Gastrocnemius medialis (tissue), 4 donors: ENCODE measurements at regions not wholly inside any gene's neighbourhood (a gene's known extent, or its start where the extent isn't known, plus 50 kb on each side); places are given as distances from the start of the nearest gene placed in this dataset.

Experiments
- ATAC-seq, 2 donors: fragments of 150-250 bp; one replicate each; pipeline ENCODE4 v1.9.1; 2016
- DNase-seq, 2 donors: peaks; one replicate each; pipeline ENCODE4 v3.0.0-alpha.2; 2019
- H3K27ac ChIP-seq, 4 donors: fragments of 200-600 bp; sonication (generic); 1 replicate in 1 of 4; 2 replicates in 3 of 4; pipeline ENCODE4 v1.5.1; 2016 to 2018; ENCODE audit warnings: mild to moderate bottlenecking in 2 of 4, moderate library complexity in 1 of 4
- H3K27me3 ChIP-seq, 3 donors: fragments of 200-600 bp; sonication (generic) in 2 of 3; 1 replicate in 1 of 3; 2 replicates in 2 of 3; pipeline versions ENCODE4 v1.5.1 to v1.6.0; 2016 to 2019; ENCODE audit warnings: mild to moderate bottlenecking in 1 of 3, moderate library complexity in 1 of 3
- H3K36me3 ChIP-seq, 2 donors: fragments of 200-600 bp; sonication (generic) in 1 of 2; one replicate each; pipeline ENCODE4 v1.5.1; 2017 to 2018
- H3K4me1 ChIP-seq, 2 donors: fragments of 200-600 bp; sonication (generic) in 1 of 2; one replicate each; pipeline ENCODE4 v1.5.1; 2016 to 2017; ENCODE audit warnings: mild to moderate bottlenecking in 2 of 2
- H3K4me3 ChIP-seq, 4 donors: fragments of 200-600 bp; sonication (generic) in 3 of 4; 1 replicate in 1 of 4; 2 replicates in 3 of 4; pipeline ENCODE4 v1.5.1; 2016 to 2019; ENCODE audit warnings: mild to moderate bottlenecking in 2 of 4
- H3K9me3 ChIP-seq, 3 donors: fragments of 200-600 bp; sonication (generic) in 2 of 3; 1 replicate in 1 of 3; 2 replicates in 2 of 3; pipeline ENCODE4 v1.5.1; 2016 to 2019
- POLR2A ChIP-seq, 2 donors: fragments of 450-650 bp; IDR thresholded peaks; one replicate each; pipeline ENCODE4 v1.6.1; 2017; ENCODE audit warnings: antibody characterized with exemption in 2 of 2, mild to moderate bottlenecking in 2 of 2, moderate library complexity in 2 of 2
- in situ Hi-C, 4 donors: fragments of 200-750 bp; cut with MboI; loops; one replicate each; pipeline versions ENCODE4 v1.15.0 to v1.8.0; 2017; ENCODE audit warnings: low sequenced_read_pairs in 4 of 4
- intact Hi-C: fragments of 100-400 bp; cut with DNase I; formaldehyde crosslinking; loops from one replicate; pipeline ENCODE4 v1.15.1; 2023; ENCODE audit warnings: low total_unique reads
- TF ChIP-seq, protein P1 (sequence below), 5 experiments: fragments of 450-650 bp in 3 of 5; fragments of 200-600 bp in 2 of 5; sonication (generic) in 2 of 5; IDR thresholded peaks in 4 of 5; conservative IDR thresholded peaks in 1 of 5; 1 replicate in 4 of 5; 2 replicates in 1 of 5; pipeline ENCODE4 v1.5.1; 2016 to 2019; ENCODE audit warnings: antibody characterized with exemption in 5 of 5, mild to moderate bottlenecking in 3 of 5, moderate library complexity in 3 of 5

DNA sequence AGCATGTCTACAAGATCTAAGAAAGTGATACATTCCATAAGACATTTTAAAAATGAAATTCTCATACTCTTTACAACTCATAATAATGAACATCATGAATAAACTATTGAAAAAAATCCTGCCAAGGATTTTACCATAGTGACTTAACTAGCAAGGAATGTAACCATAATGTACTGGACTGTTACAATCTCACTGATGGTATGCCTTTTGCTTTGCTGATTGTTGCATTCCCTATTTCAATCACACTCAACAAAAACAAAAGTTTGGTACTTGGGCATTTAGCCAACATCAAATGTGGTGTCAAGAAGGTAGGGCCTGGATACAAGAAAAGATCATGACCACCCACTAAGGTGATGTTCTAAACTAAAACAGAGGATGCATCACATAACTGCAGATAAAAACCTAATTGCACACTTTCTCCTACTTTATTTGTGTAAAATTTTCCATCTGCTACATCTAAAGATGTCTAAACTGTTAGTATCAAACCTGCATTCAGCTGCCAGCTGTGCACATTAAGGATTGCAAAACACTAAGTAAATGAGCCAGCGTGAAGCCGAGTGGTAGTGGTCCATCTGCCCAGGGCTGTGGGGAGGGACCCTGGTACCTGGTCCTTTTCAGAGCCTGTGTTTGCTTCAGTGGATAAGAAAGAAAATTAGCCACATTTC is 564.4 kb downstream of the ZEB2 start:
- no peak for DNase-seq
- in situ Hi-C loops (no loop called here), intact Hi-C loops (no loop called here)
- Histone ChIP-seq H3K36me3 (no peaks in the 10 kb centered on the region), H3K4me3 (no peak overlapping the region), H3K4me1 (no peaks in the 10 kb centered on the region), H3K9me3 (no peaks in the 10 kb centered on the region), H3K27ac (no peak overlapping the region), H3K27me3 (no peaks in the 10 kb centered on the region)
- no peak for ATAC-seq
- TF ChIP-seq POLR2A (IDR thresholded peaks at IDR 0.05), result no peak
- TF ChIP-seq, protein P1, sequence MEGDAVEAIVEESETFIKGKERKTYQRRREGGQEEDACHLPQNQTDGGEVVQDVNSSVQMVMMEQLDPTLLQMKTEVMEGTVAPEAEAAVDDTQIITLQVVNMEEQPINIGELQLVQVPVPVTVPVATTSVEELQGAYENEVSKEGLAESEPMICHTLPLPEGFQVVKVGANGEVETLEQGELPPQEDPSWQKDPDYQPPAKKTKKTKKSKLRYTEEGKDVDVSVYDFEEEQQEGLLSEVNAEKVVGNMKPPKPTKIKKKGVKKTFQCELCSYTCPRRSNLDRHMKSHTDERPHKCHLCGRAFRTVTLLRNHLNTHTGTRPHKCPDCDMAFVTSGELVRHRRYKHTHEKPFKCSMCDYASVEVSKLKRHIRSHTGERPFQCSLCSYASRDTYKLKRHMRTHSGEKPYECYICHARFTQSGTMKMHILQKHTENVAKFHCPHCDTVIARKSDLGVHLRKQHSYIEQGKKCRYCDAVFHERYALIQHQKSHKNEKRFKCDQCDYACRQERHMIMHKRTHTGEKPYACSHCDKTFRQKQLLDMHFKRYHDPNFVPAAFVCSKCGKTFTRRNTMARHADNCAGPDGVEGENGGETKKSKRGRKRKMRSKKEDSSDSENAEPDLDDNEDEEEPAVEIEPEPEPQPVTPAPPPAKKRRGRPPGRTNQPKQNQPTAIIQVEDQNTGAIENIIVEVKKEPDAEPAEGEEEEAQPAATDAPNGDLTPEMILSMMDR (IDR thresholded peaks at IDR 0.05 in 4 of 5, conservative IDR thresholded peaks at IDR 0.05 in 1 of 5), result no peak

DNA sequence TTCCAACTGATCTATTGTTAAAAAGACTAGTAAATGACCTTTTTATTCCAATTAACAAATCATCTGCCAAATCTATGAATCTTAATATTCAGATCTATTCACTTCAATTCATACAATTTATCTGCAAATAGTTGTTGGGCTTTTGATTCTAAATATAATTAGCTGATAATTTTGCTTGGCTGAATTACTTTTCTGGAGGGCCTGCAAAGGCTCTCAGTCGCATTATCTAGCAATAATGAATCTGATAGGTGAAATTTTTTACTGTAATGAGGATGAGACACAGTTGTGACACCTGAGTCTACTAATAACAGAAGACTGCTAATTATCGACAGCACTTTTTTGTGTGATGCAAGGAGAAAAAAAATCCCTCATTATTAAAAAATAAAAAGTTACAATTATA is 565.1 kb downstream of the ZEB2 start:
- DNase-seq, result no peak
- intact Hi-C loops, result no loop called here
- H3K27ac ChIP-seq, result no peak overlapping the region
- ATAC-seq, result no peak
- in situ Hi-C loops, result no loop called here
- no peak overlapping the region for H3K4me3 ChIP-seq
- no peaks in the 10 kb centered on the region for H3K9me3 ChIP-seq
- H3K4me1 ChIP-seq, result peaks cover under 1 to 5% of the 10 kb centered on the region in 2 donors
- no peaks in the 10 kb centered on the region for H3K27me3 ChIP-seq
- TF ChIP-seq, protein P1 (IDR thresholded peaks at IDR 0.05 in 4 of 5, conservative IDR thresholded peaks at IDR 0.05 in 1 of 5), result no peak
- TF ChIP-seq POLR2A (IDR thresholded peaks at IDR 0.05), result no peak
- H3K36me3 ChIP-seq, result no peaks in the 10 kb centered on the region

DNA sequence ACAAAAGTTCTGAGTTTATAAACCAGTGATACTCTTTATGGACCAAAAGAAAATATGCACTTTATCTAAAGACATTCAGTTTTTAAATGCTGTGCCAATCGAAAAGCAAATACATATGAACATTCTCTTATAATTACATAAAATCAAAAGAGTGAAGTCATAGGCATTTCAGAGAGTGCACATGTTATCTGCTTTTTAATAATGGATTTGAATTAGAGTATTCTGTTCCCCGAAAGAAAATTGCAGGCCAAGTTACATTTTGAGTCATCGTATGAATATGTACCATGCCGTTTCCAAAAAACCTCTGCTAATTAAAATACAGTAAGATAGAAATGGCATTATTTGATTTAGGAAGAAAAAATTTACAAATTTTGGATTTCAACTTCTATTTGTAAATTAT is 565.7 kb downstream of the ZEB2 start:
- in situ Hi-C loops, result no loop called here
- Histone ChIP-seq H3K4me1 (peaks cover 4 to 12% of the 10 kb centered on the region in 2 donors), H3K4me3 (no peak overlapping the region), H3K27me3 (no peaks in the 10 kb centered on the region), H3K27ac (no peak overlapping the region), H3K36me3 (no peaks in the 10 kb centered on the region), H3K9me3 (no peaks in the 10 kb centered on the region)
- TF ChIP-seq, protein P1 (IDR thresholded peaks at IDR 0.05 in 4 of 5, conservative IDR thresholded peaks at IDR 0.05 in 1 of 5), result no peak
- no peak for TF ChIP-seq POLR2A (IDR thresholded peaks at IDR 0.05)
- intact Hi-C loops, result no loop called here
- no peak for ATAC-seq
- DNase-seq, result no peak

DNA sequence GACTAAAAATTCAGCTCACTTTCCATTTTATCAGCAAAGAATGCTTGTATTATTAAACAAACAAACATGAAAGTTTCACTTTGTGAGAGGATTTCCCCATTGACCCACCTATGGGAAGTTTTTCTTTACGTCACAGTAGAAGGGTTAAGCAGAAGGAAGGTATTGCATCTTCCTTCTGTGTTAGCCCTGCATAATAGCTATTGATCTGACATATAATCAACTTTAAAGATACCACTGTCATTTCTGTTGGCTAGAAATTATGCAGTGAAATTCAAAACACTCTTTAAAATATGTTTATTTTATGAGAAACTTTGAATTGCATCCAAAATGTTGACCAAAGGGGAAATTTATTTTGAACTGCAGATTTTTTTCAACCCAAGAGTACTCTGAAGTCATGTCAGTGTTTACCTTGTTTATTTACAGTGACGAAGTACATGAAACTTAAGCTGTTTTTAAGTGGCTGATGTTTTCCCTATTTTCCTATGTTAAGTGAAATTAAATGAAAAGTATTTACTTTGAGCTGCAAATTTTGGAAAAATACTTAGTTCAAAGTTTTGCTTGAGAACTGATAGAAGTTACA is 566.4 kb downstream of the ZEB2 start:
- no peak overlapping the region for H3K4me3 ChIP-seq
- in situ Hi-C loops, result no loop called here
- ATAC-seq, result no peak

More for the DNA sequence above, 566.4 kb downstream of the ZEB2 start:
- TF ChIP-seq, protein P1 (IDR thresholded peaks at IDR 0.05 in 4 of 5, conservative IDR thresholded peaks at IDR 0.05 in 1 of 5), result no peak
- no peak for TF ChIP-seq POLR2A (IDR thresholded peaks at IDR 0.05)
- intact Hi-C loops, result no loop called here
- no peak for DNase-seq
- H3K9me3 ChIP-seq, result no peaks in the 10 kb centered on the region
- H3K27me3 ChIP-seq, result no peaks in the 10 kb centered on the region
- peaks cover 4 to 12% of the 10 kb centered on the region in 2 donors for H3K4me1 ChIP-seq
- H3K36me3 ChIP-seq, result no peaks in the 10 kb centered on the region
- no peak overlapping the region for H3K27ac ChIP-seq
